Body of pancreas (tissue), 4 donors: ENCODE measurements at regions not wholly inside any gene's neighbourhood (a gene's known extent, or its start where the extent isn't known, plus 50 kb on each side); places are given as distances from the start of the nearest gene placed in this dataset.

Source experiments
- POLR2A ChIP-seq, 3 donors: fragments of 450-650 bp; IDR thresholded peaks; one replicate each; pipeline ENCODE4 v1.6.1; 2016; ENCODE audit warnings: antibody characterized with exemption in 3 of 3, mild to moderate bottlenecking in 2 of 3
- TF ChIP-seq, protein P1 (sequence below), 7 experiments: fragments of 450-650 bp in 4 of 7; fragments of 200-600 bp in 3 of 7; sonication (generic) in 3 of 7; IDR thresholded peaks; one replicate each; pipeline ENCODE4 v1.5.1; 2016 to 2019; ENCODE audit warnings: antibody characterized with exemption in 7 of 7

DNA sequence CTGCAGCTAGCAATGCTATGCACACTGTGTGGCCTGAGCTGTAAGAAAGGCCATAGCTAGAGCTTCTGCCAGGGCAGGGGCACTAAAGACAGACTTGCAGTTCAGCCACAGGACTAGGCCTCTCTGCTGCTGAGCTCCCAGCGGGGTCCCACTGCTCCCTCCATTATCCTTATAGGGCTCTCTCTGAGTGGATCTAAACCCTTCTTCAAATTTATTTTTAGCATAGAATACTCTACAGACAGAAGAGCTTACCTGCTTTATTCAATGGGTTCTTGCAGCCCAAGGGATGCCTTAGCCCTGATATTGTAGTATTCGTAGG is 100.9 kb upstream of the MLN start:
- TF ChIP-seq, protein P1, sequence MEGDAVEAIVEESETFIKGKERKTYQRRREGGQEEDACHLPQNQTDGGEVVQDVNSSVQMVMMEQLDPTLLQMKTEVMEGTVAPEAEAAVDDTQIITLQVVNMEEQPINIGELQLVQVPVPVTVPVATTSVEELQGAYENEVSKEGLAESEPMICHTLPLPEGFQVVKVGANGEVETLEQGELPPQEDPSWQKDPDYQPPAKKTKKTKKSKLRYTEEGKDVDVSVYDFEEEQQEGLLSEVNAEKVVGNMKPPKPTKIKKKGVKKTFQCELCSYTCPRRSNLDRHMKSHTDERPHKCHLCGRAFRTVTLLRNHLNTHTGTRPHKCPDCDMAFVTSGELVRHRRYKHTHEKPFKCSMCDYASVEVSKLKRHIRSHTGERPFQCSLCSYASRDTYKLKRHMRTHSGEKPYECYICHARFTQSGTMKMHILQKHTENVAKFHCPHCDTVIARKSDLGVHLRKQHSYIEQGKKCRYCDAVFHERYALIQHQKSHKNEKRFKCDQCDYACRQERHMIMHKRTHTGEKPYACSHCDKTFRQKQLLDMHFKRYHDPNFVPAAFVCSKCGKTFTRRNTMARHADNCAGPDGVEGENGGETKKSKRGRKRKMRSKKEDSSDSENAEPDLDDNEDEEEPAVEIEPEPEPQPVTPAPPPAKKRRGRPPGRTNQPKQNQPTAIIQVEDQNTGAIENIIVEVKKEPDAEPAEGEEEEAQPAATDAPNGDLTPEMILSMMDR (IDR thresholded peaks at IDR 0.05) = no peak
- no peak for TF ChIP-seq POLR2A (IDR thresholded peaks at IDR 0.05)
